Panc1 (cell line): ENCODE measurements at regions not wholly inside any gene's neighbourhood (a gene's known extent, or its start where the extent isn't known, plus 50 kb on each side); places are given as distances from the start of the nearest gene placed in this dataset.

Experiments
- POLR2AphosphoS5 ChIP-seq: IDR thresholded peaks from 2 replicates; pipeline ENCODE4 v1.6.1; 2012; ENCODE audit warnings: mild to moderate bottlenecking, low read depth, low read length, moderate library complexity
- TCF7L2 ChIP-seq: IDR thresholded peaks from 2 replicates; pipeline ENCODE4 v1.6.1; 2011; ENCODE audit warnings: mild to moderate bottlenecking, low read depth, low read length, inconsistent platforms
- TF ChIP-seq, protein P1 (sequence below): fragments of 450-650 bp; IDR thresholded peaks from 2 replicates; pipeline ENCODE4 v1.5.1; 2017; ENCODE audit warnings: mild to moderate bottlenecking
- TF ChIP-seq, protein P2 (sequence below), 2 experiments: IDR thresholded peaks; 2 replicates each; pipeline ENCODE4 v1.6.1; 2011 to 2012; ENCODE audit warnings: low read depth in 2 of 2, control low read depth in 1 of 2, low read length in 1 of 2, mild to moderate bottlenecking in 1 of 2, moderate library complexity in 1 of 2; ENCODE audit not compliant: insufficient read depth in 1 of 2

DNA sequence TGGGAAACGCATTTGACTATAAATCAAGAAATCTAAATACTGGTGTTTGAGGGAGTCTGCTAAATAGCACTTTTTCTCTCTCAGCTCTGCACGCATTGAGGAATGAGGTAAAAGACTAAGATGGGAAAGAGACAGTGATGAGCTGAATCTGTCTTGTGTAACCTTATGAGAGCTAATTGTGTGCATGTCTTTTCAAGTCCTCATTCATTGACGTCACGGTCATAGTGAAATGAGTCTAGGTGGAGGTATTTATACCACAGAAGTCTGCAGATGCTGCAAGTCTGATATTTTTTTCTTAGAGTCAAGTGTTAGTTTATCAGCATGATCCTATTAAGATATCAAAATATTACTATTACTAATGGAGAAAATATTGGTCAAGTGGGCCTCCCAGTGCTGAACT, 361.5 kb upstream of the HS3ST1 start:
- TF ChIP-seq, protein P1, sequence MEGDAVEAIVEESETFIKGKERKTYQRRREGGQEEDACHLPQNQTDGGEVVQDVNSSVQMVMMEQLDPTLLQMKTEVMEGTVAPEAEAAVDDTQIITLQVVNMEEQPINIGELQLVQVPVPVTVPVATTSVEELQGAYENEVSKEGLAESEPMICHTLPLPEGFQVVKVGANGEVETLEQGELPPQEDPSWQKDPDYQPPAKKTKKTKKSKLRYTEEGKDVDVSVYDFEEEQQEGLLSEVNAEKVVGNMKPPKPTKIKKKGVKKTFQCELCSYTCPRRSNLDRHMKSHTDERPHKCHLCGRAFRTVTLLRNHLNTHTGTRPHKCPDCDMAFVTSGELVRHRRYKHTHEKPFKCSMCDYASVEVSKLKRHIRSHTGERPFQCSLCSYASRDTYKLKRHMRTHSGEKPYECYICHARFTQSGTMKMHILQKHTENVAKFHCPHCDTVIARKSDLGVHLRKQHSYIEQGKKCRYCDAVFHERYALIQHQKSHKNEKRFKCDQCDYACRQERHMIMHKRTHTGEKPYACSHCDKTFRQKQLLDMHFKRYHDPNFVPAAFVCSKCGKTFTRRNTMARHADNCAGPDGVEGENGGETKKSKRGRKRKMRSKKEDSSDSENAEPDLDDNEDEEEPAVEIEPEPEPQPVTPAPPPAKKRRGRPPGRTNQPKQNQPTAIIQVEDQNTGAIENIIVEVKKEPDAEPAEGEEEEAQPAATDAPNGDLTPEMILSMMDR: no peak
- TF ChIP-seq POLR2AphosphoS5: no peak
- TF ChIP-seq, protein P2, sequence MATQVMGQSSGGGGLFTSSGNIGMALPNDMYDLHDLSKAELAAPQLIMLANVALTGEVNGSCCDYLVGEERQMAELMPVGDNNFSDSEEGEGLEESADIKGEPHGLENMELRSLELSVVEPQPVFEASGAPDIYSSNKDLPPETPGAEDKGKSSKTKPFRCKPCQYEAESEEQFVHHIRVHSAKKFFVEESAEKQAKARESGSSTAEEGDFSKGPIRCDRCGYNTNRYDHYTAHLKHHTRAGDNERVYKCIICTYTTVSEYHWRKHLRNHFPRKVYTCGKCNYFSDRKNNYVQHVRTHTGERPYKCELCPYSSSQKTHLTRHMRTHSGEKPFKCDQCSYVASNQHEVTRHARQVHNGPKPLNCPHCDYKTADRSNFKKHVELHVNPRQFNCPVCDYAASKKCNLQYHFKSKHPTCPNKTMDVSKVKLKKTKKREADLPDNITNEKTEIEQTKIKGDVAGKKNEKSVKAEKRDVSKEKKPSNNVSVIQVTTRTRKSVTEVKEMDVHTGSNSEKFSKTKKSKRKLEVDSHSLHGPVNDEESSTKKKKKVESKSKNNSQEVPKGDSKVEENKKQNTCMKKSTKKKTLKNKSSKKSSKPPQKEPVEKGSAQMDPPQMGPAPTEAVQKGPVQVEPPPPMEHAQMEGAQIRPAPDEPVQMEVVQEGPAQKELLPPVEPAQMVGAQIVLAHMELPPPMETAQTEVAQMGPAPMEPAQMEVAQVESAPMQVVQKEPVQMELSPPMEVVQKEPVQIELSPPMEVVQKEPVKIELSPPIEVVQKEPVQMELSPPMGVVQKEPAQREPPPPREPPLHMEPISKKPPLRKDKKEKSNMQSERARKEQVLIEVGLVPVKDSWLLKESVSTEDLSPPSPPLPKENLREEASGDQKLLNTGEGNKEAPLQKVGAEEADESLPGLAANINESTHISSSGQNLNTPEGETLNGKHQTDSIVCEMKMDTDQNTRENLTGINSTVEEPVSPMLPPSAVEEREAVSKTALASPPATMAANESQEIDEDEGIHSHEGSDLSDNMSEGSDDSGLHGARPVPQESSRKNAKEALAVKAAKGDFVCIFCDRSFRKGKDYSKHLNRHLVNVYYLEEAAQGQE (IDR thresholded peaks at IDR 0.05; ENCODE audit: insufficient read depth in 1 of 2, low read depth in 2 of 2, low read length in 1 of 2): no peak
- no peak for TF ChIP-seq TCF7L2
